SK-N-SH treated with all-trans-retinoic acid at 6 μM for 48 hours (cell line): ENCODE measurements at regions not wholly inside any gene's neighbourhood (a gene's known extent, or its start where the extent isn't known, plus 50 kb on each side); places are given as distances from the start of the nearest gene placed in this dataset.

Experiments
- ATAC-seq: fragments of 200-7000 bp; cut with Tn5 transposase; 3 replicates; pipeline ENCODE4 v1.9.1; 2020; ENCODE audit warnings: mild to moderate bottlenecking, moderate library complexity
- BACH2 ChIP-seq: fragments of 250-450 bp; sonication (Bioruptor Pico); IDR thresholded peaks from 2 replicates; pipeline ENCODE4 v1.9.0; 2021; ENCODE audit warnings: mild to moderate bottlenecking, borderline replicate concordance
- CREB5 ChIP-seq: fragments of 250-450 bp; sonication (Bioruptor Pico); IDR thresholded peaks from 2 replicates; pipeline ENCODE4 v1.5.1; 2020; ENCODE audit warnings: low read depth, mild to moderate bottlenecking, moderate library complexity
- CSDC2 ChIP-seq: fragments of 250-450 bp; sonication (Bioruptor Pico); IDR thresholded peaks from 2 replicates; pipeline ENCODE4 v1.5.0; 2020; ENCODE audit warnings: mild to moderate bottlenecking, moderate library complexity
- CSRNP3 ChIP-seq: fragments of 250-450 bp; sonication (Bioruptor Pico); IDR thresholded peaks from 2 replicates; pipeline ENCODE4 v1.5.1; 2021; ENCODE audit warnings: mild to moderate bottlenecking, moderate library complexity
- ESRRG ChIP-seq: fragments of 250-450 bp; sonication (Bioruptor Pico); IDR thresholded peaks from 2 replicates; pipeline ENCODE4 v1.6.1; 2021; ENCODE audit warnings: mild to moderate bottlenecking
- GLIS3 ChIP-seq: fragments of 250-450 bp; sonication (Bioruptor Pico); IDR thresholded peaks from 2 replicates; pipeline ENCODE4 v1.5.0; 2020; ENCODE audit warnings: mild to moderate bottlenecking, moderate library complexity
- OSR1 ChIP-seq: fragments of 250-450 bp; sonication (Bioruptor Pico); IDR thresholded peaks from 2 replicates; pipeline ENCODE4 v1.8.0; 2022; ENCODE audit warnings: moderate library complexity, mild to moderate bottlenecking, inconsistent platforms
- PATZ1 ChIP-seq: fragments of 250-450 bp; sonication (Bioruptor Pico); IDR thresholded peaks from 2 replicates; pipeline ENCODE4 v1.8.0; 2020; ENCODE audit warnings: mild to moderate bottlenecking, moderate library complexity, borderline replicate concordance
- POU6F1 ChIP-seq: fragments of 250-450 bp; sonication (Bioruptor Pico); IDR thresholded peaks from 2 replicates; pipeline ENCODE4 v1.8.0; 2021; ENCODE audit warnings: low read depth, mild to moderate bottlenecking, moderate library complexity, borderline replicate concordance
- RARB ChIP-seq: fragments of 250-450 bp; sonication (Bioruptor Pico); IDR thresholded peaks from 2 replicates; pipeline ENCODE4 v1.8.0; 2021; ENCODE audit warnings: mild to moderate bottlenecking, moderate library complexity
- TCF4 ChIP-seq: fragments of 250-450 bp; sonication (Bioruptor Pico); IDR thresholded peaks from 2 replicates; pipeline ENCODE4 v1.8.0; 2021; ENCODE audit warnings: mild to moderate bottlenecking, moderate library complexity, borderline replicate concordance
- TOX ChIP-seq: fragments of 250-450 bp; sonication (Bioruptor Pico); IDR thresholded peaks from 2 replicates; pipeline ENCODE4 v1.8.0; 2021; ENCODE audit warnings: mild to moderate bottlenecking, moderate library complexity, borderline replicate concordance
- TSHZ2 ChIP-seq: fragments of 250-450 bp; sonication (Bioruptor Pico); IDR thresholded peaks from 2 replicates; pipeline ENCODE4 v1.5.0; 2020; ENCODE audit warnings: mild to moderate bottlenecking, moderate library complexity
- ZC3H10 ChIP-seq: fragments of 250-450 bp; sonication (Bioruptor Pico); IDR thresholded peaks from 2 replicates; pipeline ENCODE4 v1.5.1; 2021; ENCODE audit warnings: mild to moderate bottlenecking, moderate library complexity
- ZFP30 ChIP-seq: fragments of 450-650 bp; formaldehyde crosslinking; IDR thresholded peaks from 2 replicates; pipeline ENCODE4 v1.5.0; 2022; ENCODE audit warnings: mild to moderate bottlenecking, moderate library complexity
- ZNF565 ChIP-seq: fragments of 450-650 bp; formaldehyde crosslinking; conservative IDR thresholded peaks from 2 replicates; pipeline ENCODE4 v1.5.0; 2020; ENCODE audit warnings: low read depth, mild to moderate bottlenecking, moderate library complexity
- ZNF8 ChIP-seq: fragments of 450-650 bp; formaldehyde crosslinking; IDR thresholded peaks from 2 replicates; pipeline ENCODE4 v1.5.0; 2020; ENCODE audit warnings: mild to moderate bottlenecking, moderate library complexity

- TF ChIP-seq ZFP30 (CRISPR knock-in tag) (no peak), BACH2 (CRISPR knock-in tag) (no peak), RARB (CRISPR knock-in tag) (no peak), PATZ1 (no peak), CREB5 (CRISPR knock-in tag) (no peak), TSHZ2 (CRISPR knock-in tag) (no peak), ZNF565 (CRISPR knock-in tag) (no peak), GLIS3 (CRISPR knock-in tag) (no peak), TOX (CRISPR knock-in tag) (no peak), POU6F1 (CRISPR knock-in tag) (no peak), ESRRG (CRISPR knock-in tag) (no peak), ZNF8 (CRISPR knock-in tag) (no peak), ZC3H10 (no peak), CSDC2 (CRISPR knock-in tag) (no peak), OSR1 (CRISPR knock-in tag) (no peak)
- TF ChIP-seq, all 23 proteins: peak for 0
- no peak for ATAC-seq
These were observed 240.9 kb downstream of the ENGASE start for GRCh38 chr17:79315358-79316105.

GRCh38 chr17:79314617-79315357, 240.2 kb downstream of the ENGASE start:
- no peak for ATAC-seq
- no peak for TF ChIP-seq TSHZ2 (CRISPR knock-in tag)
- TF ChIP-seq BACH2 (CRISPR knock-in tag): no peak
- TF ChIP-seq TCF4 (CRISPR knock-in tag): no peak
- TF ChIP-seq, all 23 proteins: peak for 0

GRCh38 chr17:79311373-79311772, 236.7 kb downstream of the ENGASE start:
- TF ChIP-seq CSRNP3 (CRISPR knock-in tag): no peak
- no peak for TF ChIP-seq TSHZ2 (CRISPR knock-in tag)
- TF ChIP-seq, all 23 proteins: peak for 0
- ATAC-seq: no peak
